GM19351 (cell line): ENCODE measurements at regions not wholly inside any gene's neighbourhood (a gene's known extent, or its start where the extent isn't known, plus 50 kb on each side); places are given as distances from the start of the nearest gene placed in this dataset.

Experiments
- ATAC-seq: cut with Tn5 transposase; IDR thresholded peaks from one replicate; pipeline ENCODE4 v1.9.1; 2021; ENCODE audit warnings: mild to moderate bottlenecking, moderate library complexity; ENCODE audit not compliant: unreplicated experiment

DNA sequence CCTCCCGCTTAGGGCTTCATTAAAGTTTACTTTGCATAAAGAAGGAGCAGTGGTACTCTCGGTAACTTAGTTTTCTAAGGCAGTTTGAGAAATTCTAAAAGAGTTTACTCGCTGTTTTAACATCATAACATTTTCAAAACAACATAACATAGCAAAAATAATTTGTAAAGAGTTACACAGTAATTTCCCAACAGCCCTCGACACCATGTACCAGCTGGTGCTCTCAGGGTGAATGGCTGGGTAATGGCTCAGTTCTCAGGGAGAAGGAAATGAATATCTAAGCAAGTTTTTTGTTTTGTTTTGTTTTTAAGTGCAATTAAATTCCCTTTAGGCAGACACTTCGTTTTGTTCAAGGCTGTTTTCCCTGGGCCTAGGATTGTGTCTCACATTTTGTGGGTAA is 435.3 kb downstream of the C4orf33 start:
- ATAC-seq, result no peak

DNA sequence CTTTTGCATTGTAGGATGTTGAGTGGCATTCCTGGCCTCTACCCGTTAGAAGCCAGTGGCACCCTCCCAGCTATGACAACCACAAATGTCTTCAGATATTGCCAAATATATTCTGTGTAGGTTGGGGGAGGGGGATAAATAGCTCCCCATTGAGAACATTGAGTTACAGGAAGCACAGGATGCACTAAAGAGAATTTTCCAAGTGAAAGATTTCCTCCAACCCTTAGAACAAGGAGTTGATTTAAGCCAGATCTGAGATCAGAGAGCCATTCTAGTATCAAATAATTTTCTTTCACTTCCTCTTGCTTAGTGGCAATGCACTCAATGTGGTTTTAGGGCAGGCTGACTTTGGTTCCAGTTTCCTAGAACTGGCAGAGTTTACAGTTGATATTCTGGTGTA is 436.6 kb downstream of the C4orf33 start:
- ATAC-seq, result peak; percentile 67

DNA sequence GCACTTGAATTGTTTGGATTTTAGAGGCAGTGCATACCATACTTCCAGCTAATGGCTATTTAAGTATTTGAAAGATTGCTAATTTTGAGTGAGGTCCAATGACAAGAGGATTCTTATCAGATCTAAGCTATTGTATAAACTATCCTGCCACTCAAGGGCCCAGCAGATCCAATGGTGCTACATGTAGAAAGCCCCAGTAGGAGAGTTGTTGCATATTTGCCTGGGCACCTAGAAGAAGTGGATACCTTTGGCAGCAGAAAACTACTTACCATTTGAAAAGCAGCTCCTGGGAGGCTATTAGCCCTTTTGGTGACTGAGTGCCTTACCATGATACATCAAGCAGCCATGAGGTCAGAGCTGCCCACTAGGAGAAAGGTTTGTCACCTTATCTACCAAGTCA is 447.3 kb downstream of the C4orf33 start:
- no peak for ATAC-seq

- no peak for ATAC-seq
Measured at GRCh38 chr4:129545599-129546278, 449.8 kb downstream of the C4orf33 start.

GRCh38 chr4:129546531-129546930 is 450.6 kb downstream of the C4orf33 start:
- ATAC-seq, result no peak

GRCh38 chr4:129550281-129550785 is 454.4 kb downstream of the C4orf33 start:
- no peak for ATAC-seq

- ATAC-seq, result no peak
Measured at GRCh38 chr4:129561280-129561679, 465.3 kb downstream of the C4orf33 start.

DNA sequence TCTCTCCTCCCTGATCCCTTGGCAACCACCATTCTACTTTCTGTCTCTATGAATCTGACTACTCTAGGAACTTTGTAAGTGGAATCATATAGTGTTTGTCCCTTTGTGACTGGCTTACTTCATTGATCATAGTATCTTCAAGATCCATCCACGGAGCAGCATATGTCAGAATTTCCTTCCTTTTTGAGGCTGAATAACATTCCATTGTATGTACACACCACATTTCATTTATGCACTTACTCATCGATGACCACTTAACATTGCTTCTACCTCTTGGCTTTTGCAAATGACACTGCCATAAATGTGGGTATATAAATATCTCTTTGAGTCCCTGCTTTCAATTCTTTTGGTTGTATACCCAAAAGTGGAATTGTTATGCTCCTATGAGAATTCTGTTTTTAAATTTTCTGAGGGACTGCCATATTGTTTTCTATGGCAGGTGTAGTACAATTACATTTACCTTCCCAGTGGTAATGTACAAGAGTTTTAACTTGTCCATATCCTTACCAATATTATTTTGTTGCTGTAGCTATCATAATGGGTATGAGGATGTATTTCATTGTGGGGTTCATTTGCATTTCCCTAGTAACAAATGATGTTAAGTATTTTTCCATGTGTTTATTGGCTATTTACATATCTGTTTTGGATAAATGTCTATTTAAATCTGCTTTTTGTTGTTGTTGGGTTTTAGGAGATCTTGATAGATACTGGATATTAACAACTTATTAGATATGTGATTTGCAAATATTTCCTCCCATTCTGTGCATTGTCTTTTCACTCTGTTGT is 466.1 kb downstream of the C4orf33 start:
- ATAC-seq, result no peak

- ATAC-seq, result no peak
Measured at GRCh38 chr4:129565214-129565613, 469.3 kb downstream of the C4orf33 start.

- no peak for ATAC-seq
Measured at GRCh38 chr4:129570326-129570725, 474.4 kb downstream of the C4orf33 start.

DNA sequence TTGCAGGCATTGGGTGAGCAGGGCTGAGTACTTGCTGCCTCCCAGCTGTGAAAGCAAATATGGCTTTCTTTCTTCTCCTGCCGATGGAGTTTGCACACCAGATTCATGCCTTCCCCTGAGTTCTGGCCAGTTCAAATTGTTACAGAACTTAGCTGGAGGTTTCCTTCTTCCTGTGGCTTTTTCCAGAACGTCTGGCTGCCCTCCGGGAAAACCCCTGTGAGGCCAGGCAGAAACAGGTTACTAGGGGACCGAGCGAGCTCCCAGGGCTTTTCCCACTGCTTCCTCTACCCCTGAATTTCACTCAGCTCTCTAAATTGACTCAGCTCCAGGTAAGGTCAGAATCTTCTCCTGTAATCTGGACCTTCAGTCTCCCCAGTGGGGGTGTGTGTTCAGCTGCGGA is 482.4 kb downstream of the C4orf33 start:
- no peak for ATAC-seq

GRCh38 chr4:129581305-129581704 is 485.4 kb downstream of the C4orf33 start:
- no peak for ATAC-seq

DNA sequence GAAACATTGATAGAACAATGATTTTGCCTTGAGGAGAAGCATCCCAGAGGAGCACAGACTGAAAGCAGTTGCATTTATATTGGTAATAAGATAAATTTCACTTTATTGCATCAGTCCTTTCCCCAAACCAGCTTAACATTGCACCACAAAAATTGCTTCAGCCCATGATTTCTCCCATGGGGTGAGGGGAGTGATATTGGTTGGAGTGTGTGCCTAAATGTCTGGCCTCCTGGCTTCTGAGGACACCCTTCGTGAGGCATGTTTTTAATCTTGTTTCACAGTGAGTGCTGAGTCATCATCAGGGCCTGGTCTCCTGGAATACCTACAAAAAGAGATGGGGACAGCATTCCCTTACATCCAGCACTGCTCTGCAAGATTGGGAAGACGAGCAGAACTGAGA is 487.9 kb downstream of the C4orf33 start:
- ATAC-seq, result no peak

GRCh38 chr4:129598582-129598981 is 502.6 kb downstream of the C4orf33 start:
- ATAC-seq, result no peak

DNA sequence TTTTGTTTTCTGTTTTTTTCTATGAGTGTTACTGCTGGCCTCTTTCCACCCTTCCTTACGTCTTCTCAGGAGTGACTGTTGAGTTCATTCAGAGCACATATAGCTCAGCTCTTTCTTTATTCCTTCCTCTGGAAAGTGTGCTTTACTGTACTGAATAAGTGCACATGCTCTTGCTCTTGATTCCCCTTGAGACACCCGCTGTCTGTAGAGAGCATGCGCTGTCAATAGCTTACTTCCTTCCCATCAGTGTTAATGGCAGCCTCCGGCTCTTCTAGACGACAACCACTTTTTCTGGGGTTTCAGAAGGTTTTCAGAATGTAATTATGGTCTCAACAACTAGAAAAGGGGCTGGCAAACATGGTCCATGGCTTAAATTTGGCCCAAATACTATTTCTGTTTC is 504.9 kb downstream of the C4orf33 start:
- ATAC-seq, result no peak

DNA sequence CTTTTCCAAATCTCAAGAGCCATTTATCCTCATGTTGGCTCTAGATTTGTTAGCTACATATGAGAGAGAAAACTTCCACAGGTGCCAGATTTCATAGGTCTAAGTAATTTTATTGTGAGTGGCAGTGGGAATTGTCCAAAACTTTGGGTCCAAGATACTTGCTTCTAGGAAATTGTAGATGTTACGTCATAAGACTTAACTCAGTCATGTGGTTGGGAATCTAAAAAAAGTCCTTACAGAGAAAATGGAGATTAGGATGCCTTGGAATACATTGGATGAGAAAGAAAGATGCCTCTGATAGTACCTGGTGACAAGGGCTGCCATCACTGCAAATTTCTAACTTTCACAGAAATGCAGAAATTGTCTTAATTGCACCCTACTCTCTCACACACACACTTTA is 506.5 kb downstream of the C4orf33 start:
- no peak for ATAC-seq

- ATAC-seq, result no peak
Measured at GRCh38 chr4:129603241-129603931, 507.4 kb downstream of the C4orf33 start.

DNA sequence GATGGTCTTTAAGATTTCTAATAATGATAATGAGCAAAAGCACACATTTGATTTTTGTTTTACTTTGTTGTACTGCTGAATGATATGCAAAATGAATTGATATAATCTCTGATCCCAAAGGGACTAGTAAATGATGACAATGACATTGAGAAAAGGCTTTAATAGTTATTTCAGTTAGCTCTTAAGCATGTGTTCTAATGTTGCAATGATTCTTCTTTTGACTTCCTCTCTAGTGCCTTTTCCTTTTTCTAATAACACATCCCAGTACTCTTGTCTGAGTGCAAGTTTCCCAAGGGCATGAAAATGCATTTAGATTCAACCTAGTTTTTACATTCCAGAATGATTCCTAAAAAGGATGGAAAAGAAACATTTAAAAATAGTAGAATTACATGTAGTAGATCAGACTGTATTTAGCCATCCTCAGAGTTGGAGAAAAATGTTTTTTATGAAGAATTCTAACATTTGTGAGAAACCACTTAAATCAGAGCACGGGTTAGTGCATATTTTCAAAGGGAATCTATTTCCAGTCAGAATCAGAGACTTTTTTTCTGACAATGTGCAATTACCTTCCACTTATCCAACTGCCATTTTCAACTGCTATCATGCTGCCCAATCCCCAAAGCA is 508.8 kb downstream of the C4orf33 start:
- ATAC-seq, result no peak

DNA sequence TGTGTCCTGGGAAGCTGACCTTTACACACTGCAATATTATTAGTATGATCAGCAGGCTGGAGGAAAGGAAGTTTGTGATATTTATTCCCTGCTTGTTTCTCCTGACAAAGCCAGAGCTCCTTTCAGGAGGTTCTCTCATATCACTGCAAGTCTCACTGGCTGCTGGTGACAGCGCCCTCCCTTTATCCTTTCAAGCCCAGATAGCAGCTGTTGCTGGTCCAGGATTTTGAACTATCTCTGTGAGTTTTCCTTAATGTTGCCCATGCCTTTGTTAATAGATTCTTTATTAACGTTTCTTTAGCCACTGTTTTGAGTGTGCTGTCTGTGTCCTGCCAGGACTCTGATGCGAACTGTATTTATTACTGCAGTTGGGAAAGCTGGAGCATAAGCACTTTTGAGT is 518.7 kb downstream of the C4orf33 start:
- no peak for ATAC-seq

- no peak for ATAC-seq
Measured at GRCh38 chr4:129622566-129622965, 526.6 kb downstream of the C4orf33 start.

DNA sequence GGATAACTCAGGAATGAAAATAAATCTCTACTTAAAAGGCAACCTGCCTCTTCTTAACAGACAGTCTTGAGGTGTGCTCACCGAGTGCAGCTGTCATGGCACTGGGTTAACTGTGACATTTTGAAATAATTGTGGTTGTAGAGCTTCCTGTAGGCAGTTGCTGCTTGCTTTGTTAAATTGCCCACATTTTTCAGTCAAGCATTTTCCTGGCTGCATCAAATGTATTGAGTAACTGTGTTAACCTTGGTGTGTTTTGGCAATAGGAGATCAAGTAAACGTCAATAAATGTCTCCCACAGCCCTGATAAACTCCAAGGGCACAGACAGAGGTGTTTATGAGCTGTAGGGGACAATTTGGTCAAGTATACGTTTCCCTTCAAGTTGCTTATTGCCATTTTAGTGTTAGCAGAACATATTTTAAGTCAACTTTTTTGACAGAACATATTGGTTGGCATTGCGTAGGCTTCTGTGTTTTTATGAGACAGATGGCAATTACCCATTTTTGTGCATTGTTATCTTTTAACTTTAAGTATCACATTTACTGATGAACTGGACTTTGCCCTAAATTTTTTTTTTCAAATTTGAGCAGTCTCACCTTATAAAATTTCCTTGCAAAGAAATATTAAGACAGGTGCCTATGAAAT is 527.4 kb downstream of the C4orf33 start:
- ATAC-seq, result no peak
